ENCODE measurements at regions not wholly inside any gene's neighbourhood (a gene's known extent, or its start where the extent isn't known, plus 50 kb on each side); places are given as distances from the start of the nearest gene placed in this dataset.

GRCh38 chr2:173785813-173786212 is 179.4 kb downstream of the SP3 start:
- DNase-seq, result no peak

GRCh38 chr2:173791502-173791901 is 173.7 kb downstream of the SP3 start:
- no peak for DNase-seq

- DNase-seq, result no peak
These were observed 173.0 kb downstream of the SP3 start for GRCh38 chr2:173792166-173792565.

GRCh38 chr2:173792741-173793140 is 172.4 kb downstream of the SP3 start:
- DNase-seq, result no peak

GRCh38 chr2:173793709-173794565 is 171.2 kb downstream of the SP3 start:
- DNase-seq, result no peak

GRCh38 chr2:173797586-173798263 is 167.4 kb downstream of the SP3 start:
- no peak for DNase-seq

- DNase-seq, result no peak
These were observed 162.7 kb downstream of the SP3 start for GRCh38 chr2:173802518-173802917.

- no peak for DNase-seq
These were observed 161.7 kb downstream of the SP3 start for GRCh38 chr2:173803449-173803848.

- DNase-seq, result no peak
These were observed 158.4 kb downstream of the SP3 start for GRCh38 chr2:173806761-173807160.

- no peak for DNase-seq
These were observed 156.5 kb downstream of the SP3 start for GRCh38 chr2:173808718-173809117.

GRCh38 chr2:173812321-173812720 is 152.9 kb downstream of the SP3 start:
- no peak for DNase-seq

- no peak for DNase-seq
These were observed 150.9 kb downstream of the SP3 start for GRCh38 chr2:173814306-173814705.

GRCh38 chr2:173815772-173816171 is 149.4 kb downstream of the SP3 start:
- no peak for DNase-seq

- DNase-seq, result no peak
These were observed 147.6 kb downstream of the SP3 start for GRCh38 chr2:173817582-173817981.

GRCh38 chr2:173818285-173818684 is 146.9 kb downstream of the SP3 start:
- no peak for DNase-seq

GRCh38 chr2:173819852-173820251 is 145.3 kb downstream of the SP3 start:
- DNase-seq, result no peak

GRCh38 chr2:173821451-173821850 is 143.7 kb downstream of the SP3 start:
- DNase-seq, result no peak

GRCh38 chr2:173822889-173823542 is 142.2 kb downstream of the SP3 start:
- DNase-seq, result no peak

- DNase-seq, result no peak
These were observed 141.6 kb downstream of the SP3 start for GRCh38 chr2:173823543-173823939.

- no peak for DNase-seq
These were observed 136.7 kb downstream of the SP3 start for GRCh38 chr2:173828189-173829142.

GRCh38 chr2:173829727-173830126 is 135.4 kb downstream of the SP3 start:
- no peak for DNase-seq

- DNase-seq, result no peak
These were observed 135.0 kb downstream of the SP3 start for GRCh38 chr2:173830170-173830569.

Data from stimulated activated CD4-positive, alpha-beta T cell treated with anti-CD3 and anti-CD28 coated beads, Interleukin-1b, Interleukin-23, amount 100 ng/mL, for 48 hours (primary cell).